SK-N-MC (cell line): ENCODE measurements at regions not wholly inside any gene's neighbourhood (a gene's known extent, or its start where the extent isn't known, plus 50 kb on each side); places are given as distances from the start of the nearest gene placed in this dataset.

Source experiments
- DNase-seq: peaks from one replicate; pipeline ENCODE4 v3.0.0-alpha.2; 2011; ENCODE audit warnings: low read depth, low spot score
- H3K27ac ChIP-seq: fragments of 200-600 bp; sonication (generic); 2 replicates; pipeline ENCODE4 v1.5.1; 2016; ENCODE audit warnings: mixed run types
- H3K36me3 ChIP-seq: fragments of 200-600 bp; sonication (generic); 2 replicates; pipeline ENCODE4 v1.6.1; 2017; ENCODE audit warnings: antibody characterized with exemption, low read length, mixed read lengths; ENCODE audit not compliant: insufficient read depth
- H3K4me3 ChIP-seq: fragments of 200-600 bp; sonication (generic); 2 replicates; pipeline ENCODE4 v1.5.1; 2016
- H3K9ac ChIP-seq: fragments of 200-600 bp; sonication (generic); 2 replicates; pipeline ENCODE4 v1.8.0; 2017; ENCODE audit warnings: mixed run types, mixed read lengths; ENCODE audit not compliant: insufficient read length
- H3K9me3 ChIP-seq: fragments of 200-600 bp; sonication (generic); 2 replicates; pipeline ENCODE4 v1.6.1; 2017; ENCODE audit warnings: low read depth, mild to moderate bottlenecking, antibody characterized with exemption, low read length, moderate library complexity, mixed read lengths
- EZH2 ChIP-seq: fragments of 200-600 bp; sonication (generic); IDR thresholded peaks from one replicate; pipeline ENCODE4 v1.6.1; 2017; ENCODE audit warnings: antibody characterized with exemption
- FOXP2 ChIP-seq: optimal IDR thresholded peaks from 2 replicates; pipeline ENCODE3; 2011; ENCODE audit warnings: mild to moderate bottlenecking, moderate library complexity; ENCODE audit not compliant: insufficient read depth; ENCODE audit errors: extremely low read length, control extremely low read depth
- POLR2AphosphoS5 ChIP-seq: IDR thresholded peaks from 2 replicates; pipeline ENCODE4 v1.6.1; 2012; ENCODE audit warnings: mild to moderate bottlenecking, low read depth, low read length, borderline replicate concordance

DNA sequence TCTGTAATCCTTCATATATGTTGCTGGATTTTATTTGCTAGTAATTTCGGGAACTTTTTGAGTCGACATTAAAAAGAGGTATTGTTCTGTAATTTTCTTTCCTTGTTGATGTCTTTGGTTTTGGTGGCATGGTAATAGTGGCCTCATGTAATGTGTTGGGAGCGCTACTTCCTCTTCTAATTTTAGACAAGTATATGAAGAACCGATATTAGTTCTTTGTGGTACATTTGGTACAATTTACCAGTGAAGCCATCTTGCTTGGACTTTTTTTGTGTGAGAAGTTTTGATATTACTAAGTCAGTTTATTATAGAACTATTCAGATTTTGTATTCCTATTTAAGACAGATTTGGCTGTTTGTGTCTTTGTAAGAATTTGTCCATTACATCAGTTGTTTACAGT, 669.2 kb upstream of the AADAT start:
- TF ChIP-seq POLR2AphosphoS5 (no peak), EZH2 (no peak), FOXP2 (no peak)
- Histone ChIP-seq H3K9me3 (no peaks in the 10 kb centered on the region), H3K9ac (no peak overlapping the region), H3K36me3 (no peaks in the 10 kb centered on the region), H3K27ac (no peak overlapping the region), H3K4me3 (no peak overlapping the region)
- DNase-seq: no peak

DNA sequence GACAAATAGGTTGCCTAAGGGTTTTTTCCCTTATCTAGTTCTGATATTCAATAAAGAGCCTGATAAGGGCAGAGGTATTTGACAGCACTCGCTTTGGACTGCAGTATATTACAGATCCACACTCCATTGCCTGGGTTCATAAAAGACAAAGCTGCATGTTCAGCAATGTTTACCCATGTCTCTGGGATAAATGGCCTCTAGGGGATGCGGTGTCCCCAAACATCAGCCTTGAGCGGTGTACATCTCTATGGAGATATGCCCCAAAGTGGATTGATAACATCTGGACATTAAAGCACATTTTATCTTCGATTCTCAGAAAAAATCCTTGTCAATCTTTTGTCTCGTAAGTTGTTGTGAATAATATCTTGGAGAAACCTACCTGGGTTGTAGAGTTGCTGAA, 660.8 kb upstream of the AADAT start:
- no peak for TF ChIP-seq EZH2
- TF ChIP-seq POLR2AphosphoS5: no peak
- TF ChIP-seq FOXP2: no peak
- no peak overlapping the region for H3K4me3 ChIP-seq
- H3K27ac ChIP-seq: no peak overlapping the region

DNA sequence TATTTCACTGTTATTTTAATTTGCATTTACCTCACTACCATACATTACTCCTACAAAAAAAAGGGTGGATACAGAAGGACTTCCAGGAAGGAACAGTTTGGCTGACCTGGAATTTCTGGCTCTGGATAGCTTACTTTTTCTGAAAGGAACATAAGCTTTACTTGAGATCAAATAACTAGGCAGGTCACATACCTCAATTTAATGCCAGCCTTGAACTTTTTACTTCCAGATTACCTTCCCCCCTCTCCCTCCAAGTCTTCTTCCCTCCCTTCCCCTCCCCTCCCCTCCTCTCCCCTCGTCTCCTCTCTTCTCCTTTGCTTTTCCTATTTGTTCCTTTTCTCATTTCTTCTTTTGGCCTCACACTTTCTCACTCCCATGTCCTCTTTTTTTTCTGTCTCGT, 659.2 kb upstream of the AADAT start:
- no peak for TF ChIP-seq EZH2
- TF ChIP-seq POLR2AphosphoS5: no peak
- no peak for TF ChIP-seq FOXP2
- no peaks in the 10 kb centered on the region for H3K9me3 ChIP-seq
- DNase-seq: no peak
- H3K9ac ChIP-seq: no peak overlapping the region
- no peak overlapping the region for H3K27ac ChIP-seq
- H3K4me3 ChIP-seq: no peak overlapping the region
- H3K36me3 ChIP-seq: no peaks in the 10 kb centered on the region

More for the DNA sequence above, 660.8 kb upstream of the AADAT start:
- Histone ChIP-seq H3K9me3 (no peaks in the 10 kb centered on the region), H3K36me3 (no peaks in the 10 kb centered on the region), H3K9ac (no peak overlapping the region)
- no peak for DNase-seq

DNA sequence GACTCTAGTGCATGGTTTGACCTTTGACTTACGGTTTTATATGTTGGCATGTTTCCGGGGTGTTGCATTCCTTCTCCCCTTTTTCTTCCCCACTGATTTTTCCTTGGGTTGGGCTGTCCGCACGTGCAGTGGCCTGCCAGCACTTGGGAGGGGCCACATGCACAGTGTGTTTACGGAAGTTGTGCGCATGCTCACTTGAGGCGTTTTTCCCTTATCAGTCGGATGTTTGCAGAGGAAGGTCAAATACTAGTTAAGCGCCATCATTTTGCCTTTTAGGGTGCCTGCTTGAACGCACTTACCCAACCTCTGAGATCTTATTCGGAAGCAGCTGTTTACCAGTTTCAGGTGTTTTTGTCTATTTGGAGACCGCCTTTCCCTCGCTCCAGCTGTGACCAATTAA, 653.9 kb upstream of the AADAT start:
- Histone ChIP-seq H3K4me3 (no peak overlapping the region), H3K9me3 (no peaks in the 10 kb centered on the region), H3K27ac (no peak overlapping the region), H3K36me3 (no peaks in the 10 kb centered on the region), H3K9ac (no peak overlapping the region)
- TF ChIP-seq EZH2: no peak
- DNase-seq: no peak

DNA sequence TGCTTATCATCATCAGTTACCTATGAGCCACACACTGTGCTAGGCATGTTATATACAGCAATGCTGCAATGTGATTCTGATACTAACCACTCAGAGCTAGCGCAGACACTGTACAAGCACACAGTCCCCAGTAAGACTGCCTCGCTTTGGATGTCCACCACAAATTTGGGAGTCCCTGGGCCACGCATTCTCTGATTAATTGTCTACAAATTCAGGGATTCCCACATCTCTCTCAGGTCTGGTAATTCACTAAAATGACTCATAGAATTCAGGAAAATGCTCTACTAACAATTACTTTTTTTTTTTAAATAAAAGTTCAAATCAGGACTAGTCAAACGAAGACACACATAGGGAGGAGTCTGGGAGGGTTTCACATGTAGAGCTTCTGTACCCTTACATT, 652.1 kb upstream of the AADAT start:
- Histone ChIP-seq H3K9ac (no peak overlapping the region), H3K36me3 (no peaks in the 10 kb centered on the region), H3K9me3 (no peaks in the 10 kb centered on the region), H3K4me3 (no peak overlapping the region), H3K27ac (no peak overlapping the region)
- TF ChIP-seq FOXP2 (no peak), EZH2 (no peak), POLR2AphosphoS5 (no peak)
- no peak for DNase-seq

DNA sequence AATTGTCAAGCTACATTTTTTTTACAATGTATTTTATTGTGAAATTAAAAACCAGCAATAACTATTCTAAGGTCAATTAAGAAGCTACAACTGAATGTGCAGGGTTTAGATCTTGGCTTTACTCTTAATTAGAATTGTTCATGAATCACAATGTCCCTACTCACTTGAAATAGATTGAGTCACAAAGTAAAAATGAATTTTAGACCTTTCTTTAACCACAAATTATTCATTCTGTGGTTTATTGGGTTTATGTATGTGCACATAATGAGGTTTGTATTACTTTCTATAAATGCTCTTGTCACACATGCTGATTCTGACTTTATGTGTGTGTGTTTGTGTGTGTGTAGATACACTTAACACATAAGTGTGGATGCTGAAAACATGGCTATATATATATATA, 647.0 kb upstream of the AADAT start:
- Histone ChIP-seq H3K36me3 (no peaks in the 10 kb centered on the region), H3K4me3 (no peak overlapping the region), H3K9ac (no peak overlapping the region), H3K9me3 (no peaks in the 10 kb centered on the region), H3K27ac (no peak overlapping the region)
- no peak for TF ChIP-seq EZH2
- no peak for TF ChIP-seq FOXP2
- no peak for TF ChIP-seq POLR2AphosphoS5
- DNase-seq: no peak

DNA sequence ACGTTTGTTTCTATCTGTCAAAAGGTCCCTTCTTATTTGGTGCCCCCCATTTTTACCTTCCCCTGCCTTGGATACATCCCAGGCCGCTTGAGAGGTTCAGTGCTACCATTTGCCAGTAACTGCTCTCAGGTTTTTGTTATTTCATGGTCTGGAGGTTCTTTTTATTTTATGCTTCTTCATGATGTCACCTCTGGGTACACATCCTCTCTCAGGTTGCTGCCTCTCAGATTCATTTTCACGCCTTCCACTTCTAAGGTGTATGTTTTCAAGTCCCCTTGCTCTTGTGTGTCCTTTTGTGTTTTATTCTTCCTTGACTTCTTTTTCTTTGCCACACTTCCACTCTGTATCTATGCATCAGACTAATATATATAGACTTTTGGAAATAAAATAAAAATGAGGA, 640.1 kb upstream of the AADAT start:
- DNase-seq: no peak
- no peak overlapping the region for H3K27ac ChIP-seq
- no peaks in the 10 kb centered on the region for H3K9me3 ChIP-seq
- no peak overlapping the region for H3K4me3 ChIP-seq
- no peak overlapping the region for H3K9ac ChIP-seq
- TF ChIP-seq EZH2 (no peak), POLR2AphosphoS5 (no peak), FOXP2 (no peak)
- H3K36me3 ChIP-seq: no peaks in the 10 kb centered on the region

DNA sequence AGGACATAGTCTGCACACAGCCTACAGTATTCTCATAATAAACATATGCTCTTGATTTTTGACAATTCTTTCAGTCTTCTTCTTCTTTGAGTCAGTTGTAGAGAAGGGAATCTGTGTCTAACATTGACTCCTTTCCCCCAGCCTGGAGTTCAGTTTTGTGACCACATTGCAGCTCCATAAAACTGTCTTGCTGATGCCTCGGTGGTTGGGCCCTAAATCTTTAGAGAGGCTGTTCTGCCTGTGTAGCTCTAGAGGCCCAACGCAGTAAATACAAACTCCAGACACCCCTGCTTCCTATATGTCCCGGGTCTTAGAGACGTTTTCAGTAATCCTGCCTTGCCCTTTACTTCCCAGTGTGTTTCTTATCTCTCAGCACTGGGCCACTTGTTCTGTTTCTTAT, 639.5 kb upstream of the AADAT start:
- no peak overlapping the region for H3K27ac ChIP-seq
- no peak for DNase-seq
- H3K9me3 ChIP-seq: no peaks in the 10 kb centered on the region
- no peaks in the 10 kb centered on the region for H3K36me3 ChIP-seq
- no peak overlapping the region for H3K4me3 ChIP-seq
- no peak for TF ChIP-seq POLR2AphosphoS5
- no peak for TF ChIP-seq FOXP2
- no peak for TF ChIP-seq EZH2
- H3K9ac ChIP-seq: no peak overlapping the region

DNA sequence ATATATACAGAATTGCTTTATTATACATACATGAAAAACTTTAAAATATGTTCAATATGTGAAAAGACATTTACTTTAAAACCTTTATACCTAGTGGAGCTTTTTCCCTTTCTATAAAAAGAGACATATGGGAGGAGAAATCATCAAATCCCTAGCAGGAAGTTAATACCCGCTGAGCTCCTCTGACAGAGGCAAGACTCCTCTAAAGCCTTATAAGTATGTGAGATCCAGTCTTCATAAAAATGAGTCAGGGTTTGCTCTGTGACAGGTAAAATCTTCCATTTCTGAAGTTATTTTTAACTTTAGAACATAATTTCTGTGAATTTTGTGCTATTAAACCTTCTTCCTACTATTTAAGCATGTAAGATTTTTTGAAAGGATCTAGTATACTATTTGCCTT, 634.4 kb upstream of the AADAT start:
- no peak for DNase-seq
- Histone ChIP-seq H3K27ac (no peak overlapping the region), H3K9me3 (no peaks in the 10 kb centered on the region), H3K36me3 (no peaks in the 10 kb centered on the region), H3K9ac (no peak overlapping the region), H3K4me3 (no peak overlapping the region)
- TF ChIP-seq EZH2 (no peak), FOXP2 (no peak), POLR2AphosphoS5 (no peak)
